HG03354 (cell line): ENCODE measurements at regions not wholly inside any gene's neighbourhood (a gene's known extent, or its start where the extent isn't known, plus 50 kb on each side); places are given as distances from the start of the nearest gene placed in this dataset.

Source experiments
- ATAC-seq: cut with Tn5 transposase; IDR thresholded peaks from one replicate; pipeline ENCODE4 v1.9.1; 2021; ENCODE audit warnings: mild to moderate bottlenecking; ENCODE audit not compliant: unreplicated experiment, poor library complexity, severe bottlenecking

- no peak for ATAC-seq
Measured at GRCh38 chr6:91127752-91128151, 540.9 kb upstream of the MAP3K7 start.

DNA sequence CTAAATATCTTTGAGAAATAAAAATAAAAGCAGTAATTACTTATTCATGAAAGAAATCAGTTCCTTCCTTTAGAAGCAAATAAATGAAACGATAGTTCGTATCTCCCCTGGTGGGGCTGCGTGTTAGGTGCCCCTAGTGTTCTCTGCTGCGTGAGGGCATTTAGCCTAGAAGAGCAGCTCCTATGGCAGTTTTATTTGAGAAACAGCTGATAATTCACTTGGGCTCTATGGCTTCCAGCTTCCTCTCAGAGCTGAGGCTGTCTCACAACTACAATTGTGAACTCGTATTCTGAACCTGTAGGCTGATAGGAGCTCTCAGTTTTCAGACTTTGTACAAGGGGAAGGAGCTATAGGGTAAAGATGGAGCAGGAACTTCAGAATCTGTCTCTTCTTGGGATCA lies 540.0 kb upstream of the MAP3K7 start:
- no peak for ATAC-seq

DNA sequence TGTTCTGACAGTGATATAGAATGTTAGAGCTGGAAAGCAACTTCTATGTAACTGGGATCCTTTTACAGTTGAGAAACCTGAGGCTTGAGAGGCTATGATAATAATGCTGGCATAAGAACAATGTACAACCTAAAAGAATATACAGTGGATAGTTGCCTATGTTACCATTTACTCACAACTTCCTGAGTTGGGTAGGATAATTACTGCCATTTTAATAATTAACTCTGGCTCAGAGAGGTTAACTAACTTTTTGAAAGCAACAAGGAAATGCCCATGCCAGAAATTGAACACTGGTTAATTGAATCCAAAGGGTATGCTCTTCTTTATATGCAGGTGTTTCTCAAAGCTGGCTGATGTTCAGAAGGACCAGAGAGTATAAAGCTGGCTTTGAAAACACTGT lies 530.7 kb upstream of the MAP3K7 start:
- no peak for ATAC-seq

GRCh38 chr6:91114123-91114708 lies 527.3 kb upstream of the MAP3K7 start:
- ATAC-seq, result no peak

GRCh38 chr6:91106083-91106482 lies 519.2 kb upstream of the MAP3K7 start:
- ATAC-seq, result no peak

- ATAC-seq, result no peak
Measured at GRCh38 chr6:91105532-91105931, 518.7 kb upstream of the MAP3K7 start.

DNA sequence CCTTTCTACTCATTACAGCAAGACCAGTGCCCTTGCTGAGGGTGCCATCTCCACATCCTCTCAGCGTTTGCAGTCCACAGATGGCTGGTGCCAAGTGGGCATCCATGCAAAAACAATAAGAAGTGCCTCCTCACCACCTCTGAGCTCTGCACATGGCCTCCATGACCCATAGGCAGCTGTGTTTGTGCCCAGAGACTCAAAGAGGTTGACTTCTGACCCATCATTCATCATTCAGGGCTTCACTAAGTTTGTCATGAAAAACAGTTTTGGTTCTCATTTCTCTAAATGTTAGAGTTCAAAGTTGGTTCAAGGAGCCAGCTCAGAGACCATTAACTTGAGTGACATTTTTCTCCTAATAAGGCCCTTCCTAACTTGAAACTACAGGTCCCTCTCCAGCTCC lies 512.6 kb upstream of the MAP3K7 start:
- no peak for ATAC-seq

DNA sequence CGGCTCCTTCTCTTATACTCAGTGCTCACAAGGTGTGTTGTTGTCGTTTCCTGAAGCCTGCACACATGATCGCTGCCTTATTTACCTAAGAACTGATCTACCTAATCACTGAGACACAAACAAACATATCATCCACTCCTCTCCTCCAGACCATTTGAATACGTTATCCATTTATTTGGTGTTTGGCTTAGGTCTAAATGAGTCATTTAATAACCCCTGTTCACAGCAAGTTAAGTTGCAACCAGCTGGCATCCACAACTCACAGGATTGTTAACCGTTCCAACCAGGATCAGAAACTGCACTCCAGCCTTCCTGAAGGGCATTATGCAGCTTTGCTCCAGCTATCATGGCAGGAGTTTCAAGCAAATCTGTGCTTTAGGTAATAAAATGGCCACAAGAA lies 511.1 kb upstream of the MAP3K7 start:
- peak; percentile 61 for ATAC-seq

GRCh38 chr6:91097364-91097763 lies 510.5 kb upstream of the MAP3K7 start:
- ATAC-seq, result no peak

GRCh38 chr6:91094806-91095475 lies 508.1 kb upstream of the MAP3K7 start:
- no peak for ATAC-seq

- no peak for ATAC-seq
Measured at GRCh38 chr6:91094341-91094740, 507.5 kb upstream of the MAP3K7 start.

- ATAC-seq, result no peak
Measured at GRCh38 chr6:91088976-91089375, 502.1 kb upstream of the MAP3K7 start.

DNA sequence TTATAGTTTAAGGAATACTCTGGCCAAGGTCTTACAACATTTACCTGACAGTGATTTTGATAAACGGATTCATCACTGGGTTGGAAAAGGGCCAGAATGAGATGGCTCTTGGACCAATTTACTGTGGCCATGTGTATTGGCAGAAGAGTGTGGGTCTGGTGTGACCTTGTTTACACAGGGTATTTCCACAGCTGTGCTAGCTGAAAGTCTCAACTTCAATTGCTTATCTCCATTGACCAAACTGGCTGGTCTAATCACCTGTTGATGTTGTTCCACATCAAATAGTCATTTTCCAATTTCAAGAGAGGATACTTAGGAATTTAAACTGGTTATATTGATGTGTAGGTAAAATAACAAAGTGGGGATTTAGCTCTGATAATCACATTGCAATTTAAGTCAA lies 501.6 kb upstream of the MAP3K7 start:
- no peak for ATAC-seq

DNA sequence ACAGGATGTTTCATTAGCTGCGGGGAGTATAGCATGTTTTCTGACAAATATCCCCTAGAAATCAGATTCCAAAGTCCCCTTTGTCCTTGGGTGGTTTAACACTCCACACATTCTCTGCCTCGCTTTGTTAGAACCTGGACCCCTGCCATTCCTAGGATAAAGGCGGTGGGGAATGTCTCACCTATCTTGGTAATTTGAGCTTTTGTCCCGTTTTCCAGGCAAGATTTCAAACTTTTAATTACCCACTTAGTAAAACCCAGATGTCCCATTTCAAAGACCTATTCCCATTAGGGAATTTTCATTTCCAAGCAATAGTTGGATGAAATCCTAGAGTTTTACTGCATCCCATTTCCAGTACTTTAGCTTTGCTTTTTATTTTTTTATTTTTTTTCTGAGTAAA lies 501.0 kb upstream of the MAP3K7 start:
- ATAC-seq, result no peak

GRCh38 chr6:91083211-91083610 lies 496.3 kb upstream of the MAP3K7 start:
- ATAC-seq, result no peak

DNA sequence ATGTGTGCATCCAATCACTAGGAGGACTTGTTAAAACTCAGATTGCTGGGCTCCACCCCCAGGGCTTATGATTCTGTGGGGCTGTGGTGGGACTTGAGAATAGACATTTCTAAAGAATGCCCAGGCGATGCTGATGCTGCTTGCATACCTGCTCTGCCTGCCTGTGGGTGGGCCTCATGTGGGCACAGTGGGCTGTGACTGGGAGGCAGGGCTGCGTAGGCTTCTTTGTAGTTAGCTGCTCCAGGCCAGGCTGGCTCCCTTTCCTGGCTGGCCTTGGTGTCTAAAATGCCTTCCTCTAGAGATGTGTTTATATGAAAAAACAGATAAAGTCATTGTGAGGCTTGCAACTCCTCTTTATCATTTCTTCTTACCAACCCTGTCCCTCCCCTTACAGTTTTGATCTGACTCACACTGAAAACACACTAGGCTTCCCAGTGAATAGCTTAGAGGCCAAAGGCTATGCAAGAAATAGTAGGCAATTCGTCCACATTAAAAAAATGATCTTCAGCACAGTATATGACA lies 495.5 kb upstream of the MAP3K7 start:
- ATAC-seq, result no peak

DNA sequence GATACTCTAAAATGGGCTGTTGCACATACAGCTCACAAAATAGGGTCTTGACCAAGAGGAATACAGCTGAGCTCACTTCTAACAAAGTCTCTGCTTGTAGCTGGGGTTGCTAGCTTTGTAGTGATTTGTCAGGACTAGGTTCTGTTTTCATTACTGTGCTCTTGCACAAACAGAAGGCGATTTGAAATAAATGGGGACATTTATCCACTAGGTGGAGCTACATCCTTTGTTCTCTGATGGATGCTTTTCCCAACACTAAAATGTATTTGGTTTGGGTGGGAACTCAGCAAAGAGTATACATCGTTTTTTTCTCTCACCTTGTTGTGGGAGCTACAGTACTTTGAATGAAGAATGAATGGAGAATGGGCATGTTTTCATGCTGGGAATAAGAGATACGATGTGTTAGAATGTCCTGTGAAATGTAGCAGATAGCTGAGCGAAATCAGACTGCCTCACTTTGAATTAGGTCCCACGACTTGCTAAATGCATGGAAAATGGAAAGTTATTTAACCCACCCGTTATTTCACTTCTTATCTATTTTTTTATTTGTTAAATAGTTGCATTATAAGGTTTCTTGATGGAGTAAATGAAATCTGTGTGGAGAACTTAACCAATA lies 494.7 kb upstream of the MAP3K7 start:
- ATAC-seq, result peak; percentile 77

DNA sequence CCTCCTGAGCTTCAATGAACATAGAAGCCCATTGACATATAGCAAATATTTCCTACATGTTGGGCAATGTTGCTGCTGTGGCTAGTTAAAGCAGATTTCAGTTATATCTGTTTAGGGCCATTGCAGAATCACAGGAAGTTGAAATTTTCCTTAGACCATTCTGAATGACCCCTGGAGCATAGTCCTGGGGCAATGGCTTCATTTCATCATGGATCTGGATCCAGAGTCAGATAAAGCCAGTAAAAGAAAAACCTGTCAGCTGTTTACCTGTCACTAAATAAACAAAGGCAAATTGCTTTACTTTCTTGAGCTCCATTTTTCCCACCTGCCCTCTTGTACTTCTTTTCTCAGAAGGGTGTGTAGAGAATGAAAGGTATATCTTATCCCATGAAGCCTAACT lies 494.0 kb upstream of the MAP3K7 start:
- no peak for ATAC-seq

DNA sequence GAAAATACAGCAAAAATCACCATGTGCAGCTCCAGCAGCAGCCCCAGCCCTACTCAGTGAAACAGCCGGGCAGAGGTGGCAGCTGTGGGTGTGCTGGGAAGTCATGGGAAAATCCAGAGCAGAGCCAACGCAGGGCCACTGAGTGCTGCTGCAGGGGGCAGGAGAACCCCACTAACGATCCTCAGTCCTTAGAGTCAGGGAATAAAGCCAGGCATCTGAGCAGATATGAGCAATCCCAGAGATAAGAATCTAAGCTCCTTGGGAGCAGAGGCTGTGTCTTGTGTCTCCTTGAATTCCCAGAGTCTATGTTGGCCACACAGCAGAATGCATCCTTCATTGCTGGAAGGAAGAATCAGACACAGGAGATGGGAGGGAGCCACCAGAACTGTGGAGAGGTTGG lies 493.1 kb upstream of the MAP3K7 start:
- no peak for ATAC-seq

DNA sequence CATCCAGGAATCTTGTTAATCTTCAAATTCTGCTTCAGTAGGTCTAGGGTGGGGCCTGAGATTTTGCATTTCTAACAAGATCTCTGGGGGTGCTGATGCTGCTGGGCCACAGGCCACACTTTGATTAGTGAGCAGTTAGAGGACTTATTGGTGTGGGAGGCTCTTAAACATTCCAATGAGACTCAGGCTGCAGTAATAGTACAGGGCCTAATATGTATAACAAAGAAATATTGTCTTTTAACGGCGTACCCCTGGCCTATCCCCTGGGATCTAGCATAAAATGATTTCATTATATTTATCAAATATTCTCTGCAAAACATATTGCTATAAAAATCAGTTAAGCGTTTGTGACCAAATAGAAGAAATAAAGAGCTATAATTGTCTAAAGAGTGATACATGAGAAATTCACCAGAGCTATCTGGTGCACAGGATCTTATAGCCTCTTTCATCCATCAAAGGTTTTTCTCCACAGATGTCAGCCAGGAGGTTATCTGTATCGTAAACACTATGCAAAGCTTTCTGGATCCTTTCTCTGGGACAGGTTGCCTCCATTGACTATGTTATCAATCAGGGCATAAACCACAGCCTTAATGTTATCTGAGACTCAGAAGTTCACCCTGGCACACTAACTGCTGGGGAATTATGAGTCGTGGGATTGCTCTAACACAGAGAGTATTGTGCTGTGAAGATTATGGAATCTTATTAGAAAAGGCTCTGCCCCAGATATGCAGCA lies 488.5 kb upstream of the MAP3K7 start:
- no peak for ATAC-seq

GRCh38 chr6:91063362-91063761 lies 476.5 kb upstream of the MAP3K7 start:
- no peak for ATAC-seq
